Ishikawa (cell line): ENCODE measurements at regions not wholly inside any gene's neighbourhood (a gene's known extent, or its start where the extent isn't known, plus 50 kb on each side); places are given as distances from the start of the nearest gene placed in this dataset.

Experiments used
- CEBPB ChIP-seq: IDR thresholded peaks from 2 replicates; pipeline ENCODE4 v1.6.1; 2012
- CREB1 ChIP-seq: IDR thresholded peaks from 2 replicates; pipeline ENCODE4 v1.6.1; 2012; ENCODE audit warnings: low read depth
- EGR1 ChIP-seq: IDR thresholded peaks from 2 replicates; pipeline ENCODE4 v1.6.1; 2012
- EP300 ChIP-seq: IDR thresholded peaks from 2 replicates; pipeline ENCODE4 v1.6.1; 2012; ENCODE audit warnings: borderline replicate concordance
- MAX ChIP-seq: IDR thresholded peaks from 2 replicates; pipeline ENCODE4 v1.6.1; 2012
- NFIC ChIP-seq: IDR thresholded peaks from 2 replicates; pipeline ENCODE4 v1.6.1; 2012
- RAD21 ChIP-seq: IDR thresholded peaks from 2 replicates; pipeline ENCODE4 v1.6.1; 2012; ENCODE audit warnings: low read depth
- REST ChIP-seq: IDR thresholded peaks from 2 replicates; pipeline ENCODE4 v1.6.1; 2012; ENCODE audit warnings: low read depth, mild to moderate bottlenecking
- TAF1 ChIP-seq: IDR thresholded peaks from 2 replicates; pipeline ENCODE4 v1.6.1; 2012; ENCODE audit warnings: low read depth, mild to moderate bottlenecking
- USF1 ChIP-seq: IDR thresholded peaks from 2 replicates; pipeline ENCODE4 v1.6.1; 2012
- YY1 ChIP-seq: IDR thresholded peaks from 2 replicates; pipeline ENCODE4 v1.6.1; 2012; ENCODE audit warnings: low read depth
- ZBTB7A ChIP-seq: IDR thresholded peaks from 2 replicates; pipeline ENCODE4 v1.6.1; 2012; ENCODE audit warnings: low read depth

GRCh38 chr12:116370886-116371580 is 93.5 kb upstream of the MED13L start:
- TF ChIP-seq NFIC (no peak), YY1 (no peak), CREB1 (no peak), TAF1 (no peak), USF1 (no peak), MAX (no peak), REST (no peak), RAD21 (no peak), CEBPB (no peak), ZBTB7A (no peak), EP300 (no peak), EGR1 (no peak)
